Pancreas (tissue), 10 donors: ENCODE measurements at regions not wholly inside any gene's neighbourhood (a gene's known extent, or its start where the extent isn't known, plus 50 kb on each side); places are given as distances from the start of the nearest gene placed in this dataset.

ENCODE experiments used
- ATAC-seq, 4 donors: fragments of 200-7000 bp; cut with Tn5 transposase; one replicate each; pipeline versions ENCODE4 v1.8.0 to v1.9.1; 2020; ENCODE audit warnings: mild to moderate bottlenecking in 4 of 4, moderate library complexity in 4 of 4
- DNase-seq, 6 donors: peaks; one replicate each; pipeline ENCODE4 v3.0.0-alpha.2; 2020
- FAIRE-seq: peaks from 2 replicates; lab custom pipeline; 2012; peaks lifted over from hg19 to GRCh38; lab: Jason Lieb, UNC
- H3K27ac ChIP-seq, 4 donors: fragments of 200-600 bp; sonication (generic); 1 replicate in 3 of 4; 2 replicates in 1 of 4; pipeline versions ENCODE4 v1.5.0 to v1.8.0; 2020
- H3K27me3 ChIP-seq, 4 donors: fragments of 200-600 bp; one replicate each; pipeline ENCODE4 v1.8.0; 2021
- H3K36me3 ChIP-seq, 3 donors: fragments of 200-600 bp; sonication (generic) in 1 of 3; one replicate each; pipeline versions ENCODE4 v1.5.0 to v1.8.0; 2020 to 2021
- H3K4me1 ChIP-seq, 3 donors: fragments of 200-600 bp; one replicate each; pipeline ENCODE4 v1.8.0; 2021
- H3K4me3 ChIP-seq, 4 donors: fragments of 200-600 bp; sonication (generic) in 2 of 4; one replicate each; pipeline versions ENCODE4 v1.5.0 to v1.8.0; 2020 to 2021
- H3K9me3 ChIP-seq, 4 donors: fragments of 200-600 bp; one replicate each; pipeline ENCODE4 v1.8.0; 2021
- CTCF ChIP-seq, 4 donors: fragments of 200-600 bp; sonication (generic) in 3 of 4; IDR thresholded peaks; one replicate each; pipeline versions ENCODE4 v1.5.0 to v1.8.0; 2021; ENCODE audit warnings: antibody characterized with exemption in 4 of 4
- WGBS, 2 donors: extraction: QIAGEN DNeasy Blood & Tissue Kit; methylation state at CpG; one replicate each; pipeline ENCODE4 v1.1.7; 2013; 5-methylcytosine and 5-hydroxymethylcytosine counted together
- intact Hi-C, 3 donors: fragments of 100-400 bp; cut with DNase I; formaldehyde crosslinking; loops; one replicate each; pipeline versions ENCODE4 v1.11.1 to v1.14.2; 2022
- donor health status: healthy with polysubstance abuse.
- donor health status: DM: no; HTN: no; CAD: no; lungs with moderate emphysema.
- donor health status: DM: no; HTN: no; CAD: no.
- donor health status: control.
- donor health status: control.
- donor health status: Bipolar disorder and iron deficiency.
- donor health status: DM: yes; HTN: yes; CAD: no.
- donor health status: DM: no; HTN: no; CAD: no.
- donor health status: DM: no; HTN: no; CAD: no.
- donor health status: DM: yes; HTN: yes; CAD: no.

GRCh38 chr4:38511702-38512101, 152.3 kb upstream of the KLF3 start:
- no peak for FAIRE-seq
- H3K27ac ChIP-seq: no peak overlapping the region
- no peaks in the 10 kb centered on the region for H3K27me3 ChIP-seq
- no peaks in the 10 kb centered on the region for H3K4me1 ChIP-seq
- no peaks in the 10 kb centered on the region for H3K36me3 ChIP-seq
- H3K4me3 ChIP-seq: no peak overlapping the region
- no peaks in the 10 kb centered on the region for H3K9me3 ChIP-seq
- 83% methylated on average over 5 of the region's 5 CpGs for WGBS, 2 donors
- intact Hi-C loops: no loop called here
- no peak for ATAC-seq
- TF ChIP-seq CTCF (IDR thresholded peaks at IDR 0.05): no peak
- no peak for DNase-seq

GRCh38 chr4:38512840-38513239, 151.2 kb upstream of the KLF3 start:
- H3K9me3 ChIP-seq: no peaks in the 10 kb centered on the region
- no peak overlapping the region for H3K4me3 ChIP-seq
- FAIRE-seq (no peak), ATAC-seq (no peak), DNase-seq (no peak)
- H3K27me3 ChIP-seq: no peaks in the 10 kb centered on the region
- 84 to 94% methylated on average over 4 of the region's 4 CpGs for WGBS, 2 donors
- intact Hi-C loops: no loop called here
- no peaks in the 10 kb centered on the region for H3K36me3 ChIP-seq
- H3K27ac ChIP-seq: no peak overlapping the region
- no peaks in the 10 kb centered on the region for H3K4me1 ChIP-seq
- no peak for TF ChIP-seq CTCF (IDR thresholded peaks at IDR 0.05)

- DNase-seq (no peak), ATAC-seq (no peak), FAIRE-seq (no peak)
- WGBS, 2 donors: 64% methylated on average over 1 of the region's 1 CpG
- no peak overlapping the region for H3K27ac ChIP-seq
- H3K4me3 ChIP-seq: no peak overlapping the region
- no peaks in the 10 kb centered on the region for H3K9me3 ChIP-seq
- intact Hi-C loops: no loop called here
- H3K27me3 ChIP-seq: no peaks in the 10 kb centered on the region
- no peaks in the 10 kb centered on the region for H3K4me1 ChIP-seq
- TF ChIP-seq CTCF (IDR thresholded peaks at IDR 0.05): no peak
- H3K36me3 ChIP-seq: no peaks in the 10 kb centered on the region
Measured at GRCh38 chr4:38514465-38515146, 149.4 kb upstream of the KLF3 start.

- ATAC-seq (no peak), FAIRE-seq (no peak), DNase-seq (no peak)
- H3K9me3 ChIP-seq: no peaks in the 10 kb centered on the region
- TF ChIP-seq CTCF (IDR thresholded peaks at IDR 0.05): no peak
- H3K4me1 ChIP-seq: no peaks in the 10 kb centered on the region
- 44 to 46% methylated on average over 2 of the region's 2 CpGs for WGBS, 2 donors
- no peaks in the 10 kb centered on the region for H3K36me3 ChIP-seq
- no peak overlapping the region for H3K27ac ChIP-seq
- H3K4me3 ChIP-seq: no peak overlapping the region
- no peaks in the 10 kb centered on the region for H3K27me3 ChIP-seq
- intact Hi-C loops: no loop called here
Measured at GRCh38 chr4:38516190-38516589, 147.8 kb upstream of the KLF3 start.

- FAIRE-seq (no peak), ATAC-seq (peak in 2 of 4 donors; percentile 20 to 60), DNase-seq (no peak)
- 84 to 88% methylated on average over 1 of the region's 1 CpG for WGBS, 2 donors
- H3K27ac ChIP-seq: no peak overlapping the region
- H3K4me3 ChIP-seq: no peak overlapping the region
- no peaks in the 10 kb centered on the region for H3K27me3 ChIP-seq
- H3K36me3 ChIP-seq: no peaks in the 10 kb centered on the region
- TF ChIP-seq CTCF (IDR thresholded peaks at IDR 0.05): no peak
- H3K4me1 ChIP-seq: no peaks in the 10 kb centered on the region
- intact Hi-C loops: no loop called here
- no peaks in the 10 kb centered on the region for H3K9me3 ChIP-seq
Measured at GRCh38 chr4:38519666-38520065, 144.3 kb upstream of the KLF3 start.
